ENCODE measurements at regions not wholly inside any gene's neighbourhood (a gene's known extent, or its start where the extent isn't known, plus 50 kb on each side); places are given as distances from the start of the nearest gene placed in this dataset.

GRCh38 chr10:42997151-42997848 lies 79.6 kb upstream of the RET start:
- TF ChIP-seq CTCF (conservative IDR thresholded peaks at IDR 0.05) (no peak), ZFX (IDR thresholded peaks at IDR 0.05) (no peak)
